Thoracic aorta (tissue), 2 donors: ENCODE measurements at regions not wholly inside any gene's neighbourhood (a gene's known extent, or its start where the extent isn't known, plus 50 kb on each side); places are given as distances from the start of the nearest gene placed in this dataset.

Experiments
- ATAC-seq: fragments of 150-250 bp; one replicate; pipeline ENCODE4 v1.8.0; 2017; ENCODE audit warnings: low read depth; ENCODE audit not compliant: insufficient number of reproducible peaks, low FRiP score
- DNase-seq: peaks from one replicate; pipeline ENCODE4 v3.0.0-alpha.2; 2020; ENCODE audit warnings: low spot score
- H3K27ac ChIP-seq, 2 donors: fragments of 200-600 bp; sonication (generic); 1 replicate in 1 of 2; 2 replicates in 1 of 2; pipeline ENCODE4 v1.5.1; 2016; ENCODE audit warnings: mild to moderate bottlenecking in 2 of 2, moderate library complexity in 2 of 2
- H3K27me3 ChIP-seq: fragments of 200-600 bp; sonication (generic); replicated peaks from 2 replicates; pipeline ENCODE4 v1.6.0; 2016; ENCODE audit warnings: mild to moderate bottlenecking; ENCODE audit not compliant: insufficient read depth
- H3K36me3 ChIP-seq: fragments of 200-600 bp; sonication (generic); one replicate; pipeline ENCODE4 v1.5.1; 2016
- H3K4me1 ChIP-seq, 2 donors: fragments of 200-600 bp; sonication (generic); 1 replicate in 1 of 2; 2 replicates in 1 of 2; pipeline versions ENCODE4 v1.5.1 to v1.6.0; 2016; ENCODE audit warnings: low read depth in 2 of 2, mild to moderate bottlenecking in 1 of 2; ENCODE audit not compliant: control insufficient read depth in 1 of 2
- H3K4me3 ChIP-seq: fragments of 200-600 bp; sonication (generic); 2 replicates; pipeline ENCODE4 v1.5.1; 2016; ENCODE audit warnings: mild to moderate bottlenecking
- H3K9me3 ChIP-seq: fragments of 200-600 bp; sonication (generic); 2 replicates; pipeline ENCODE4 v1.5.1; 2016
- TF ChIP-seq, protein P1 (sequence below): fragments of 200-600 bp; sonication (generic); IDR thresholded peaks from one replicate; pipeline ENCODE4 v1.5.1; 2019; ENCODE audit warnings: antibody characterized with exemption

GRCh38 chr4:137468836-137469235, 63.5 kb downstream of the PCDH18 start:
- H3K4me3 ChIP-seq, result no peak overlapping the region
- no peak overlapping the region for H3K27ac ChIP-seq
- no peaks in the 10 kb centered on the region for H3K9me3 ChIP-seq
- ATAC-seq (no peak), DNase-seq (no peak)
- no peaks in the 10 kb centered on the region for H3K4me1 ChIP-seq
- H3K27me3 ChIP-seq, result no peaks in the 10 kb centered on the region
- TF ChIP-seq, protein P1, sequence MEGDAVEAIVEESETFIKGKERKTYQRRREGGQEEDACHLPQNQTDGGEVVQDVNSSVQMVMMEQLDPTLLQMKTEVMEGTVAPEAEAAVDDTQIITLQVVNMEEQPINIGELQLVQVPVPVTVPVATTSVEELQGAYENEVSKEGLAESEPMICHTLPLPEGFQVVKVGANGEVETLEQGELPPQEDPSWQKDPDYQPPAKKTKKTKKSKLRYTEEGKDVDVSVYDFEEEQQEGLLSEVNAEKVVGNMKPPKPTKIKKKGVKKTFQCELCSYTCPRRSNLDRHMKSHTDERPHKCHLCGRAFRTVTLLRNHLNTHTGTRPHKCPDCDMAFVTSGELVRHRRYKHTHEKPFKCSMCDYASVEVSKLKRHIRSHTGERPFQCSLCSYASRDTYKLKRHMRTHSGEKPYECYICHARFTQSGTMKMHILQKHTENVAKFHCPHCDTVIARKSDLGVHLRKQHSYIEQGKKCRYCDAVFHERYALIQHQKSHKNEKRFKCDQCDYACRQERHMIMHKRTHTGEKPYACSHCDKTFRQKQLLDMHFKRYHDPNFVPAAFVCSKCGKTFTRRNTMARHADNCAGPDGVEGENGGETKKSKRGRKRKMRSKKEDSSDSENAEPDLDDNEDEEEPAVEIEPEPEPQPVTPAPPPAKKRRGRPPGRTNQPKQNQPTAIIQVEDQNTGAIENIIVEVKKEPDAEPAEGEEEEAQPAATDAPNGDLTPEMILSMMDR, result no peak
- H3K36me3 ChIP-seq, result no peaks in the 10 kb centered on the region

- H3K4me1 ChIP-seq, result no peaks in the 10 kb centered on the region
- TF ChIP-seq, protein P1, result no peak
- no peak overlapping the region for H3K27ac ChIP-seq
- ATAC-seq (no peak), DNase-seq (no peak)
- no peaks in the 10 kb centered on the region for H3K27me3 ChIP-seq
- no peaks in the 10 kb centered on the region for H3K9me3 ChIP-seq
- H3K36me3 ChIP-seq, result no peaks in the 10 kb centered on the region
- H3K4me3 ChIP-seq, result no peak overlapping the region
These were observed 64.8 kb downstream of the PCDH18 start for GRCh38 chr4:137467537-137467936.

- no peak for ATAC-seq
These were observed 68.8 kb downstream of the PCDH18 start for GRCh38 chr4:137463377-137464003.

GRCh38 chr4:137455647-137456321, 76.5 kb downstream of the PCDH18 start:
- DNase-seq, result no peak
- TF ChIP-seq, protein P1, result no peak

More at GRCh38 chr4:137463377-137464003, 68.8 kb downstream of the PCDH18 start:
- Histone ChIP-seq H3K9me3 (no peaks in the 10 kb centered on the region), H3K27ac (no peak overlapping the region), H3K4me1 (no peaks in the 10 kb centered on the region), H3K4me3 (no peak overlapping the region), H3K36me3 (no peaks in the 10 kb centered on the region), H3K27me3 (no peaks in the 10 kb centered on the region)
- TF ChIP-seq, protein P1, result no peak
- no peak for DNase-seq

DNA sequence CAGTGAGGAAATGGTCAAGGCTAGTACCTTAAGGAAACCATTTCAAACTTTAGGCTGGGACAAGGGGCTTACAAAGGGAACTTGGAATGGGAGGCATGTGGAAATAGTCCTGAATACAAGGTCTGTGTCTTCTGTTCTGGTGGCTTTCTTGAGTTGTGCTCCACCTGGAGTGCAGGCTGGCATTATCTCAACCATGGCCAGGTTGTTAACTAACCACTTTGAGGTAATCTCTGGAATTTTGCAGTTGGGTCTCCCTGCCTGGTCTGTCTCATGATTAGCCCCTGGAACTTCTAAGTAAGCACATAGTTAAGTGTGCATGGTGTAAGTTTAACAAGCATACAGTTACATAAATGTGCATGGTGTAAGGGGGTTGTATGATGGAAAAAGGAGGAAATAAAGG, 77.5 kb downstream of the PCDH18 start:
- ATAC-seq, result no peak

More at GRCh38 chr4:137455647-137456321, 76.5 kb downstream of the PCDH18 start:
- no peaks in the 10 kb centered on the region for H3K27me3 ChIP-seq
- ATAC-seq, result no peak
- no peak overlapping the region for H3K4me3 ChIP-seq
- H3K4me1 ChIP-seq, result no peaks in the 10 kb centered on the region
- no peak overlapping the region for H3K27ac ChIP-seq
- H3K36me3 ChIP-seq, result no peaks in the 10 kb centered on the region
- no peaks in the 10 kb centered on the region for H3K9me3 ChIP-seq

More for the DNA sequence above, 77.5 kb downstream of the PCDH18 start:
- H3K9me3 ChIP-seq, result no peaks in the 10 kb centered on the region
- H3K4me3 ChIP-seq, result no peak overlapping the region
- no peak for DNase-seq
- no peak overlapping the region for H3K27ac ChIP-seq
- no peaks in the 10 kb centered on the region for H3K27me3 ChIP-seq
- TF ChIP-seq, protein P1, result no peak
- H3K4me1 ChIP-seq, result no peaks in the 10 kb centered on the region
- no peaks in the 10 kb centered on the region for H3K36me3 ChIP-seq
